A673 (cell line): ENCODE measurements at regions not wholly inside any gene's neighbourhood (a gene's known extent, or its start where the extent isn't known, plus 50 kb on each side); places are given as distances from the start of the nearest gene placed in this dataset.

ENCODE experiments used
- EZH2 ChIP-seq: fragments of 200-600 bp; sonication (generic); IDR thresholded peaks from 2 replicates; pipeline ENCODE4 v1.6.1; 2017; ENCODE audit warnings: borderline replicate concordance, low read depth, mild to moderate bottlenecking, mixed read lengths, antibody characterized with exemption, low read length; ENCODE audit not compliant: poor library complexity, severe bottlenecking
- TF ChIP-seq, protein P1 (sequence below): fragments of 300-800, 200-600 bp; sonication (generic); conservative IDR thresholded peaks from 2 replicates; pipeline ENCODE4 v1.5.1; 2017; ENCODE audit warnings: low read depth, mild to moderate bottlenecking, antibody characterized with exemption, low read length, moderate library complexity, mixed read lengths

DNA sequence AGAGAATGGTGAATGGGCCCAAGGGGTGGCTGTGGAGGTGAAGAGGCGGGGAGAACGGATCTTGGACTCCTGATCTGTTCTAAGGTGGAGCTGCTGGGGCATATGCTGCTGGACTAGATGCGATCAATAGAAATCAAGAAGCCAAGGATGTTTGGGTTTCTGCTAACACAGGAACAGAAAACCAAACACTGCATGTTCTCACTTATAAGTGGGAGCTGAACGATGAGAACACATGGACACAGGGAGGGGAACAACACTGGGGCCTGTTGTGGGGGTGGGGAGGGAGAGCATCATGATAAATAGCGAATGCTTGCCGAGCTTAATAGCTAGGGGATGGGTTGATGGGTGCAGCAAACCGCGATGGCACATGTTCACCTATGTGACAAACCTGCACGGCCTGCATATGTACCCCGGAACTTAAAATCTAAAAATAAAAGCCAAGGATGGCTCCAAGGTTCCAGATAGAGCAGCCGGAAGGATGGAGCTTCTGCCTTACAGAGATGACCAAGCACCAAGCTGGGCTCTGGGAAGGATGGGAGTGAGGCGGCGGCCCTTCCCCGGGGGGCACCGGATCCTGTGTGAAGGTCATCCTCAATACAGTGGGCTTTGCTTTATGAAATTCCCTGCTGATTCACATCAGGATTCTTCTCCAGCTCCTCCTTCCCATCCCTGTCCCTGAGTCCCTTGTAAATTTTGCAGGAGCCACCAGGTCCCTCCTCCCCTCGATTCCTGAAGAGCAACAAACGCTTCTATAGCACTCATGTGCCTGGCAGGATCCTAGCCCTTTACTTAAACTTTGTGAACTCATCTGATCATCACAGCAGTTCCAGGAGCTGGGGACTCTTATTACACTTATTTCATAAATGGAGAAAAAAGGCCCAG lies 109.2 kb upstream of the PTPN1 start:
- TF ChIP-seq, protein P1, sequence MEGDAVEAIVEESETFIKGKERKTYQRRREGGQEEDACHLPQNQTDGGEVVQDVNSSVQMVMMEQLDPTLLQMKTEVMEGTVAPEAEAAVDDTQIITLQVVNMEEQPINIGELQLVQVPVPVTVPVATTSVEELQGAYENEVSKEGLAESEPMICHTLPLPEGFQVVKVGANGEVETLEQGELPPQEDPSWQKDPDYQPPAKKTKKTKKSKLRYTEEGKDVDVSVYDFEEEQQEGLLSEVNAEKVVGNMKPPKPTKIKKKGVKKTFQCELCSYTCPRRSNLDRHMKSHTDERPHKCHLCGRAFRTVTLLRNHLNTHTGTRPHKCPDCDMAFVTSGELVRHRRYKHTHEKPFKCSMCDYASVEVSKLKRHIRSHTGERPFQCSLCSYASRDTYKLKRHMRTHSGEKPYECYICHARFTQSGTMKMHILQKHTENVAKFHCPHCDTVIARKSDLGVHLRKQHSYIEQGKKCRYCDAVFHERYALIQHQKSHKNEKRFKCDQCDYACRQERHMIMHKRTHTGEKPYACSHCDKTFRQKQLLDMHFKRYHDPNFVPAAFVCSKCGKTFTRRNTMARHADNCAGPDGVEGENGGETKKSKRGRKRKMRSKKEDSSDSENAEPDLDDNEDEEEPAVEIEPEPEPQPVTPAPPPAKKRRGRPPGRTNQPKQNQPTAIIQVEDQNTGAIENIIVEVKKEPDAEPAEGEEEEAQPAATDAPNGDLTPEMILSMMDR, result no peak
- no peak for TF ChIP-seq EZH2
